GM23338 (cell line): ENCODE measurements at regions not wholly inside any gene's neighbourhood (a gene's known extent, or its start where the extent isn't known, plus 50 kb on each side); places are given as distances from the start of the nearest gene placed in this dataset.

ENCODE experiments used
- CREB1 ChIP-seq: fragments of 250-450 bp; sonication (Bioruptor Pico); IDR thresholded peaks from 2 replicates; pipeline ENCODE4 v1.5.0; 2020; ENCODE audit warnings: low read depth, mild to moderate bottlenecking, moderate library complexity
- EZH2 ChIP-seq: fragments of 200-600 bp; sonication (generic); IDR thresholded peaks from one replicate; pipeline ENCODE4 v1.8.0; 2017; ENCODE audit warnings: antibody characterized with exemption, mild to moderate bottlenecking, low read depth; ENCODE audit not compliant: unreplicated experiment
- EZH2phosphoT487 ChIP-seq: fragments of 200-600 bp; sonication (generic); IDR thresholded peaks from one replicate; pipeline ENCODE4 v1.8.1; 2018; ENCODE audit warnings: antibody characterized with exemption; ENCODE audit not compliant: unreplicated experiment
- JUNB ChIP-seq: IDR thresholded peaks from one replicate; pipeline ENCODE4 v1.6.1; 2016; ENCODE audit warnings: antibody characterized with exemption; ENCODE audit not compliant: unreplicated experiment
- NANOG ChIP-seq: IDR thresholded peaks from 2 replicates; pipeline ENCODE4 v1.6.1; 2016; ENCODE audit warnings: antibody characterized with exemption, borderline replicate concordance
- POLR2AphosphoS5 ChIP-seq: IDR thresholded peaks from 2 replicates; pipeline ENCODE4 v1.6.1; 2016; ENCODE audit warnings: antibody characterized with exemption, low read depth
- ZNF331 ChIP-seq: fragments of 250-450 bp; sonication (Bioruptor Pico); IDR thresholded peaks from 2 replicates; pipeline ENCODE4 v1.5.0; 2020; ENCODE audit warnings: low read depth, mild to moderate bottlenecking, moderate library complexity
- TF ChIP-seq, protein P1 (sequence below): fragments of 250-450 bp; sonication (Bioruptor Pico); IDR thresholded peaks from 2 replicates; pipeline ENCODE4 v1.5.0; 2020; ENCODE audit warnings: mild to moderate bottlenecking, moderate library complexity
- TF ChIP-seq, protein P2 (sequence below): IDR thresholded peaks from one replicate; pipeline ENCODE4 v1.6.1; 2018; ENCODE audit warnings: antibody characterized with exemption; ENCODE audit not compliant: unreplicated experiment
- TF ChIP-seq, protein P3 (sequence below), 2 experiments: fragments of 200-600 bp in 1 of 2; sonication (generic) in 1 of 2; conservative IDR thresholded peaks; 2 replicates each; pipeline versions ENCODE4 v1.5.1 to v1.6.1; 2016 to 2017; ENCODE audit warnings: antibody characterized with exemption in 2 of 2, low read depth in 2 of 2, mild to moderate bottlenecking in 2 of 2, moderate library complexity in 1 of 2
- TF ChIP-seq, protein P4 (sequence below): IDR thresholded peaks from 2 replicates; pipeline ENCODE4 v1.6.1; 2016; ENCODE audit warnings: antibody characterized with exemption

DNA sequence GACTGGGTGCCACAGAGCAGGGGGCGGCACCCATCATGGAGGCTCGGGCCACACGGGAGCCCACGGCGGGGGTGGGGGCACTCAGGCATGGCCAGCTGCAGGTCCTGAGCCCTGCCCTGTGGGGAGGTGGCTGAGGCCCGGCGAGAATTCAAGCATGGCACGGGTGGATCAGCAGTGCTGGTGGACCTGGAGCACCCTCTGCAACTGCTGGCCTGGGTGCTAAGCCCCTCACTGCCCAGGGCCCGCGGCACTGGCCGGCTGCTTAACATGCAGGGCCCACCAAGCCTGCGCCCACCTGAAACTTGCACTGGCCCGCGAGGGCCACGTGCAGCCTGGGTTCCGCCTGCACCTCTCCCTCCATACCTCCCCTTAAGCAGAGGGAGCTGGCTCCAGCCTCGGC, 258.6 kb downstream of the CENPC start (continued):
- TF ChIP-seq, protein P1, sequence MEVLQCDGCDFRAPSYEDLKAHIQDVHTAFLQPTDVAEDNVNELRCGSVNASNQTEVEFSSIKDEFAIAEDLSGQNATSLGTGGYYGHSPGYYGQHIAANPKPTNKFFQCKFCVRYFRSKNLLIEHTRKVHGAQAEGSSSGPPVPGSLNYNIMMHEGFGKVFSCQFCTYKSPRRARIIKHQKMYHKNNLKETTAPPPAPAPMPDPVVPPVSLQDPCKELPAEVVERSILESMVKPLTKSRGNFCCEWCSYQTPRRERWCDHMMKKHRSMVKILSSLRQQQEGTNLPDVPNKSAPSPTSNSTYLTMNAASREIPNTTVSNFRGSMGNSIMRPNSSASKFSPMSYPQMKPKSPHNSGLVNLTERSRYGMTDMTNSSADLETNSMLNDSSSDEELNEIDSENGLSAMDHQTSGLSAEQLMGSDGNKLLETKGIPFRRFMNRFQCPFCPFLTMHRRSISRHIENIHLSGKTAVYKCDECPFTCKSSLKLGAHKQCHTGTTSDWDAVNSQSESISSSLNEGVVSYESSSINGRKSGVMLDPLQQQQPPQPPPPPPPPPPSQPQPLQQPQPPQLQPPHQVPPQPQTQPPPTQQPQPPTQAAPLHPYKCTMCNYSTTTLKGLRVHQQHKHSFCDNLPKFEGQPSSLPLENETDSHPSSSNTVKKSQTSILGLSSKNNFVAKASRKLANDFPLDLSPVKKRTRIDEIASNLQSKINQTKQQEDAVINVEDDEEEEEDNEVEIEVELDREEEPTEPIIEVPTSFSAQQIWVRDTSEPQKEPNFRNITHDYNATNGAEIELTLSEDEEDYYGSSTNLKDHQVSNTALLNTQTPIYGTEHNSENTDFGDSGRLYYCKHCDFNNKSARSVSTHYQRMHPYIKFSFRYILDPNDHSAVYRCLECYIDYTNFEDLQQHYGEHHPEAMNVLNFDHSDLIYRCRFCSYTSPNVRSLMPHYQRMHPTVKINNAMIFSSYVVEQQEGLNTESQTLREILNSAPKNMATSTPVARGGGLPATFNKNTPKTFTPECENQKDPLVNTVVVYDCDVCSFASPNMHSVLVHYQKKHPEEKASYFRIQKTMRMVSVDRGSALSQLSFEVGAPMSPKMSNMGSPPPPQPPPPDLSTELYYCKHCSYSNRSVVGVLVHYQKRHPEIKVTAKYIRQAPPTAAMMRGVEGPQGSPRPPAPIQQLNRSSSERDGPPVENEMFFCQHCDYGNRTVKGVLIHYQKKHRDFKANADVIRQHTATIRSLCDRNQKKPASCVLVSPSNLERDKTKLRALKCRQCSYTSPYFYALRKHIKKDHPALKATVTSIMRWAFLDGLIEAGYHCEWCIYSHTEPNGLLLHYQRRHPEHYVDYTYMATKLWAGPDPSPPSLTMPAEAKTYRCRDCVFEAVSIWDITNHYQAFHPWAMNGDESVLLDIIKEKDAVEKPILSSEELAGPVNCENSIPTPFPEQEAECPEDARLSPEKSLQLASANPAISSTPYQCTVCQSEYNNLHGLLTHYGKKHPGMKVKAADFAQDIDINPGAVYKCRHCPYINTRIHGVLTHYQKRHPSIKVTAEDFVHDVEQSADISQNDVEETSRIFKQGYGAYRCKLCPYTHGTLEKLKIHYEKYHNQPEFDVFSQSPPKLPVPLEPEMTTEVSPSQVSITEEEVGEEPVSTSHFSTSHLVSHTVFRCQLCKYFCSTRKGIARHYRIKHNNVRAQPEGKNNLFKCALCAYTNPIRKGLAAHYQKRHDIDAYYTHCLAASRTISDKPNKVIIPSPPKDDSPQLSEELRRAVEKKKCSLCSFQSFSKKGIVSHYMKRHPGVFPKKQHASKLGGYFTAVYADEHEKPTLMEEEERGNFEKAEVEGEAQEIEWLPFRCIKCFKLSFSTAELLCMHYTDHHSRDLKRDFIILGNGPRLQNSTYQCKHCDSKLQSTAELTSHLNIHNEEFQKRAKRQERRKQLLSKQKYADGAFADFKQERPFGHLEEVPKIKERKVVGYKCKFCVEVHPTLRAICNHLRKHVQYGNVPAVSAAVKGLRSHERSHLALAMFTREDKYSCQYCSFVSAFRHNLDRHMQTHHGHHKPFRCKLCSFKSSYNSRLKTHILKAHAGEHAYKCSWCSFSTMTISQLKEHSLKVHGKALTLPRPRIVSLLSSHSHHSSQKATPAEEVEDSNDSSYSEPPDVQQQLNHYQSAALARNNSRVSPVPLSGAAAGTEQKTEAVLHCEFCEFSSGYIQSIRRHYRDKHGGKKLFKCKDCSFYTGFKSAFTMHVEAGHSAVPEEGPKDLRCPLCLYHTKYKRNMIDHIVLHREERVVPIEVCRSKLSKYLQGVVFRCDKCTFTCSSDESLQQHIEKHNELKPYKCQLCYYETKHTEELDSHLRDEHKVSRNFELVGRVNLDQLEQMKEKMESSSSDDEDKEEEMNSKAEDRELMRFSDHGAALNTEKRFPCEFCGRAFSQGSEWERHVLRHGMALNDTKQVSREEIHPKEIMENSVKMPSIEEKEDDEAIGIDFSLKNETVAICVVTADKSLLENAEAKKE (CRISPR knock-in tag) = no peak
- TF ChIP-seq, protein P2, sequence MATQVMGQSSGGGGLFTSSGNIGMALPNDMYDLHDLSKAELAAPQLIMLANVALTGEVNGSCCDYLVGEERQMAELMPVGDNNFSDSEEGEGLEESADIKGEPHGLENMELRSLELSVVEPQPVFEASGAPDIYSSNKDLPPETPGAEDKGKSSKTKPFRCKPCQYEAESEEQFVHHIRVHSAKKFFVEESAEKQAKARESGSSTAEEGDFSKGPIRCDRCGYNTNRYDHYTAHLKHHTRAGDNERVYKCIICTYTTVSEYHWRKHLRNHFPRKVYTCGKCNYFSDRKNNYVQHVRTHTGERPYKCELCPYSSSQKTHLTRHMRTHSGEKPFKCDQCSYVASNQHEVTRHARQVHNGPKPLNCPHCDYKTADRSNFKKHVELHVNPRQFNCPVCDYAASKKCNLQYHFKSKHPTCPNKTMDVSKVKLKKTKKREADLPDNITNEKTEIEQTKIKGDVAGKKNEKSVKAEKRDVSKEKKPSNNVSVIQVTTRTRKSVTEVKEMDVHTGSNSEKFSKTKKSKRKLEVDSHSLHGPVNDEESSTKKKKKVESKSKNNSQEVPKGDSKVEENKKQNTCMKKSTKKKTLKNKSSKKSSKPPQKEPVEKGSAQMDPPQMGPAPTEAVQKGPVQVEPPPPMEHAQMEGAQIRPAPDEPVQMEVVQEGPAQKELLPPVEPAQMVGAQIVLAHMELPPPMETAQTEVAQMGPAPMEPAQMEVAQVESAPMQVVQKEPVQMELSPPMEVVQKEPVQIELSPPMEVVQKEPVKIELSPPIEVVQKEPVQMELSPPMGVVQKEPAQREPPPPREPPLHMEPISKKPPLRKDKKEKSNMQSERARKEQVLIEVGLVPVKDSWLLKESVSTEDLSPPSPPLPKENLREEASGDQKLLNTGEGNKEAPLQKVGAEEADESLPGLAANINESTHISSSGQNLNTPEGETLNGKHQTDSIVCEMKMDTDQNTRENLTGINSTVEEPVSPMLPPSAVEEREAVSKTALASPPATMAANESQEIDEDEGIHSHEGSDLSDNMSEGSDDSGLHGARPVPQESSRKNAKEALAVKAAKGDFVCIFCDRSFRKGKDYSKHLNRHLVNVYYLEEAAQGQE = no peak
- no peak for TF ChIP-seq EZH2phosphoT487
- TF ChIP-seq, protein P3, sequence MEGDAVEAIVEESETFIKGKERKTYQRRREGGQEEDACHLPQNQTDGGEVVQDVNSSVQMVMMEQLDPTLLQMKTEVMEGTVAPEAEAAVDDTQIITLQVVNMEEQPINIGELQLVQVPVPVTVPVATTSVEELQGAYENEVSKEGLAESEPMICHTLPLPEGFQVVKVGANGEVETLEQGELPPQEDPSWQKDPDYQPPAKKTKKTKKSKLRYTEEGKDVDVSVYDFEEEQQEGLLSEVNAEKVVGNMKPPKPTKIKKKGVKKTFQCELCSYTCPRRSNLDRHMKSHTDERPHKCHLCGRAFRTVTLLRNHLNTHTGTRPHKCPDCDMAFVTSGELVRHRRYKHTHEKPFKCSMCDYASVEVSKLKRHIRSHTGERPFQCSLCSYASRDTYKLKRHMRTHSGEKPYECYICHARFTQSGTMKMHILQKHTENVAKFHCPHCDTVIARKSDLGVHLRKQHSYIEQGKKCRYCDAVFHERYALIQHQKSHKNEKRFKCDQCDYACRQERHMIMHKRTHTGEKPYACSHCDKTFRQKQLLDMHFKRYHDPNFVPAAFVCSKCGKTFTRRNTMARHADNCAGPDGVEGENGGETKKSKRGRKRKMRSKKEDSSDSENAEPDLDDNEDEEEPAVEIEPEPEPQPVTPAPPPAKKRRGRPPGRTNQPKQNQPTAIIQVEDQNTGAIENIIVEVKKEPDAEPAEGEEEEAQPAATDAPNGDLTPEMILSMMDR (conservative IDR thresholded peaks at IDR 0.05; ENCODE audit: low read depth in 2 of 2) = no peak
- TF ChIP-seq, protein P4, sequence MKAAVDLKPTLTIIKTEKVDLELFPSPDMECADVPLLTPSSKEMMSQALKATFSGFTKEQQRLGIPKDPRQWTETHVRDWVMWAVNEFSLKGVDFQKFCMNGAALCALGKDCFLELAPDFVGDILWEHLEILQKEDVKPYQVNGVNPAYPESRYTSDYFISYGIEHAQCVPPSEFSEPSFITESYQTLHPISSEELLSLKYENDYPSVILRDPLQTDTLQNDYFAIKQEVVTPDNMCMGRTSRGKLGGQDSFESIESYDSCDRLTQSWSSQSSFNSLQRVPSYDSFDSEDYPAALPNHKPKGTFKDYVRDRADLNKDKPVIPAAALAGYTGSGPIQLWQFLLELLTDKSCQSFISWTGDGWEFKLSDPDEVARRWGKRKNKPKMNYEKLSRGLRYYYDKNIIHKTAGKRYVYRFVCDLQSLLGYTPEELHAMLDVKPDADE = no peak
- no peak for TF ChIP-seq CREB1 (CRISPR knock-in tag)
- TF ChIP-seq EZH2 = no peak
- TF ChIP-seq JUNB = no peak
- TF ChIP-seq NANOG = no peak
- TF ChIP-seq ZNF331 = no peak
- TF ChIP-seq POLR2AphosphoS5 = no peak
